ENCODE measurements at regions not wholly inside any gene's neighbourhood (a gene's known extent, or its start where the extent isn't known, plus 50 kb on each side); places are given as distances from the start of the nearest gene placed in this dataset.

GRCh38 chr7:25643286-25643685 lies 415.0 kb upstream of the NPVF start:
- TF ChIP-seq, protein P1, sequence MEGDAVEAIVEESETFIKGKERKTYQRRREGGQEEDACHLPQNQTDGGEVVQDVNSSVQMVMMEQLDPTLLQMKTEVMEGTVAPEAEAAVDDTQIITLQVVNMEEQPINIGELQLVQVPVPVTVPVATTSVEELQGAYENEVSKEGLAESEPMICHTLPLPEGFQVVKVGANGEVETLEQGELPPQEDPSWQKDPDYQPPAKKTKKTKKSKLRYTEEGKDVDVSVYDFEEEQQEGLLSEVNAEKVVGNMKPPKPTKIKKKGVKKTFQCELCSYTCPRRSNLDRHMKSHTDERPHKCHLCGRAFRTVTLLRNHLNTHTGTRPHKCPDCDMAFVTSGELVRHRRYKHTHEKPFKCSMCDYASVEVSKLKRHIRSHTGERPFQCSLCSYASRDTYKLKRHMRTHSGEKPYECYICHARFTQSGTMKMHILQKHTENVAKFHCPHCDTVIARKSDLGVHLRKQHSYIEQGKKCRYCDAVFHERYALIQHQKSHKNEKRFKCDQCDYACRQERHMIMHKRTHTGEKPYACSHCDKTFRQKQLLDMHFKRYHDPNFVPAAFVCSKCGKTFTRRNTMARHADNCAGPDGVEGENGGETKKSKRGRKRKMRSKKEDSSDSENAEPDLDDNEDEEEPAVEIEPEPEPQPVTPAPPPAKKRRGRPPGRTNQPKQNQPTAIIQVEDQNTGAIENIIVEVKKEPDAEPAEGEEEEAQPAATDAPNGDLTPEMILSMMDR (conservative IDR thresholded peaks at IDR 0.05; ENCODE audit: low read length): no peak
- DNase-seq (ENCODE audit: low read depth): no peak
- H3K4me3 ChIP-seq (ENCODE audit: low read length): no peak overlapping the region

DNA sequence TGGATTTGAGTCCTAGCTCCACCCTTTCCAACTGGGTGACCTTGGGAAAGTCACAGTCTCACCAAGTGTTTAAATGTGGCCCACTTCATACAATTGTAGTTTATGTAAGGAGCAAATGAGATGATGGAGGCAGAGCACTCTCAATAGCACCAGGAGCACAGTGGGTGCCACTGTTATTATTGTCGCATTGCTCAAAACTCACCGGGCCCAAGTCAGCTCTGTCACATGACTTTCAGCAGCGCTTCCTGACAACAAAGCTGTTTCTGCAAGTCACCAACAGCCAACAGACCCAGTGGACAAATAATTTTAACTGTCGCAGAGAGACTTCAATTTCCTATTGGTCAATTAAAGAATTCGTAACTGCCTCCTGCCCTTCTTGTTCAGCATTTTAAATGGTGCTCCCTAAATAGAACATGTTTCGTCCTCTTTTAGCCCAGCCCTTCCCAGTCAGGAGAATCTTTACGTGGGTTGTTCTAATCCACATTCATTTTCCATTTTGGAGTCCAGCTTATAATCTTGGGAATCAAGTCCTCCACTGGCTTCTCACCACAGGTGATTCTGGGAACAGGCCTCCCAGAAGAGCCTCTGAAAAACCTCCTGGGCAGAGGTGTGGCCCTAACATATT lies 415.6 kb upstream of the NPVF start:
- DNase-seq (ENCODE audit: low read depth): no peak
- H3K4me3 ChIP-seq (ENCODE audit: low read length): no peak overlapping the region
- TF ChIP-seq, protein P1 (conservative IDR thresholded peaks at IDR 0.05; ENCODE audit: low read length): no peak

- no peak overlapping the region for H3K4me3 ChIP-seq (ENCODE audit: low read length)
- TF ChIP-seq, protein P1 (conservative IDR thresholded peaks at IDR 0.05; ENCODE audit: low read length): no peak
- no peak for DNase-seq (ENCODE audit: low read depth)
Observed at GRCh38 chr7:25646726-25647413, 418.6 kb upstream of the NPVF start.

GRCh38 chr7:25647872-25648271 lies 419.6 kb upstream of the NPVF start:
- DNase-seq (ENCODE audit: low read depth): no peak
- TF ChIP-seq, protein P1 (conservative IDR thresholded peaks at IDR 0.05; ENCODE audit: low read length): no peak

GRCh38 chr7:25652366-25652765 lies 424.1 kb upstream of the NPVF start:
- H3K4me3 ChIP-seq (ENCODE audit: low read length): no peak overlapping the region
- DNase-seq (ENCODE audit: low read depth): no peak
- TF ChIP-seq, protein P1 (conservative IDR thresholded peaks at IDR 0.05; ENCODE audit: low read length): no peak

More at GRCh38 chr7:25647872-25648271, 419.6 kb upstream of the NPVF start:
- no peak overlapping the region for H3K4me3 ChIP-seq (ENCODE audit: low read length)

DNA sequence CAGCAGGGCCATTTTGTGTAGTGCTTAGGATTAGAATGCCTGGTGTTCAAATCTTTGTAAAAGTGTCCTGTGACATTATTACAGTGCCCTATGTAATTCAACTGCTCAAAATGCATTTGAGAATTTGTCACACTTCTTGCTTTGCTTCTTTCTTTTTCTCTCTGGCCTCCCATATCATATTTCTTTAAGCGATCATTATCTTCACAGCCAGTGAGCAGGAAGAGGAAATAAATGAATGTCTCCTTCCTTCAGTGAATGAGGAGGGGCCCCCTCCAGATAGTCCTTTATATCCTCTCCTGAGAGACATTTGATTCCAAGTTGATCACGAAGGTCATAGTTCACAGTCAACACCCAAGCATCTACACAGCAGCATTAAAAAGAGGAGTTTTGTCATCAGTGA lies 425.1 kb upstream of the NPVF start:
- no peak overlapping the region for H3K4me3 ChIP-seq (ENCODE audit: low read length)
- DNase-seq (ENCODE audit: low read depth): no peak
- TF ChIP-seq, protein P1 (conservative IDR thresholded peaks at IDR 0.05; ENCODE audit: low read length): no peak

DNA sequence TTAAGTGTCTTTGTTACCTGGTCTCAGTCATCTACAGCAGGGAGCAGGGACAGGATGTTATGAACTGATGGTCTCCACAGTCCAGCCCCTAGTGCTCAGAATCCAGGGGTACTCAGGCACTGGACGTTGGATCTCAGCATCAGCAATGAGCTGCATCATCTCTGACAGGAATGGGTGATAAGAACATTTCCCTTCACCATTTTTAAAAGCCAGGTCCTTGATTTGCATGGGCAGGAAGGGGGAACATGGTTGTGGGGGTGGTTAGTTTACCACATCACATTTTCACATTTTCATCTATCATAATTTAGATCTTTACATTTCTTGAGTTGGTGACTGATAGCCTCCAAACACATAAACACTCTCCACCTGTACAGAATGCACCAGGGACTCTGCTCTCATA lies 427.8 kb upstream of the NPVF start:
- no peak overlapping the region for H3K4me3 ChIP-seq (ENCODE audit: low read length)
- TF ChIP-seq, protein P1 (conservative IDR thresholded peaks at IDR 0.05; ENCODE audit: low read length): no peak
- no peak for DNase-seq (ENCODE audit: low read depth)
